GM19351 (cell line): ENCODE measurements at regions not wholly inside any gene's neighbourhood (a gene's known extent, or its start where the extent isn't known, plus 50 kb on each side); places are given as distances from the start of the nearest gene placed in this dataset.
"Not testable (repeated sequence)": the region's sequence is repeated elsewhere in the genome, so short reads cannot be mapped to it uniquely, and the experiment has no call there.

Source experiments
- ATAC-seq: cut with Tn5 transposase; IDR thresholded peaks from one replicate; pipeline ENCODE4 v1.9.1; 2021; ENCODE audit warnings: mild to moderate bottlenecking, moderate library complexity; ENCODE audit not compliant: unreplicated experiment

DNA sequence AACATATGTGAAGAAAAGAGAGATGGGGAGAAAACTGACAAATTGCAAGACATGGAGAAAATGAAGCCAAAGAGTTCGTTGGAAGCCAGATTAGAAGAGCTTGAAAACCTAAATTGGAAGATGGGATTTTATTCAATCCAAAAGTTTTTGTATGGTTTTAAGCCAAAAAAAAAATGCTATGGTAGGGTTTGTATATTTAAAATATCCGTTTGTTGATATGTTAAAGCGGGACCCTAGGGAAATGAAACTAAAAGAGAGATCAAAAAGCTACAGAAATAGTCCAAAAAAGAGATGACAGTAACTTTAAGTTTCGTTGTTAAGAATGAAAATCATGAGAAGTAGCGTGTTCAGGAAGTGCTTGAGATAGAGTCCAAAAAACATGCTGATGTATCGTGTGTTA, 617.7 kb upstream of the ADGRL2 start:
- peak; percentile 74 for ATAC-seq

DNA sequence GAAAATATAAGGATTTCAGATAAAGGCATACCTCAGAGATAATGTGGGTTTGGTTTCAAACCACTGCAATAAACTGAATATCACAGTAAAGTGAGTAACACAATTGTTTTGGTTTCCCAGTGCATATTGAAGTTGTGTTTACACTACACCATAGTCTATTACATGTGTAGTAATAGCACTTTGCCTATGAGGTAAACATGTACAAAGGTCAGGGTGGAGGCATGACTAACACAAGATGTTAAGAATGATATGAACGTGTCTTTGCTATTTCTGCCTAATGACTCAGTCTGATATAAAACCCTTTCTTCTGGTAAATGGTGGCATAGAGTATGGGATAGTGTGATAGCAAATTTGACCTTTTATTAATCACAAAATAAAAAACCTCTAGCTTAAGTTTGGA, 621.5 kb upstream of the ADGRL2 start:
- no peak for ATAC-seq

DNA sequence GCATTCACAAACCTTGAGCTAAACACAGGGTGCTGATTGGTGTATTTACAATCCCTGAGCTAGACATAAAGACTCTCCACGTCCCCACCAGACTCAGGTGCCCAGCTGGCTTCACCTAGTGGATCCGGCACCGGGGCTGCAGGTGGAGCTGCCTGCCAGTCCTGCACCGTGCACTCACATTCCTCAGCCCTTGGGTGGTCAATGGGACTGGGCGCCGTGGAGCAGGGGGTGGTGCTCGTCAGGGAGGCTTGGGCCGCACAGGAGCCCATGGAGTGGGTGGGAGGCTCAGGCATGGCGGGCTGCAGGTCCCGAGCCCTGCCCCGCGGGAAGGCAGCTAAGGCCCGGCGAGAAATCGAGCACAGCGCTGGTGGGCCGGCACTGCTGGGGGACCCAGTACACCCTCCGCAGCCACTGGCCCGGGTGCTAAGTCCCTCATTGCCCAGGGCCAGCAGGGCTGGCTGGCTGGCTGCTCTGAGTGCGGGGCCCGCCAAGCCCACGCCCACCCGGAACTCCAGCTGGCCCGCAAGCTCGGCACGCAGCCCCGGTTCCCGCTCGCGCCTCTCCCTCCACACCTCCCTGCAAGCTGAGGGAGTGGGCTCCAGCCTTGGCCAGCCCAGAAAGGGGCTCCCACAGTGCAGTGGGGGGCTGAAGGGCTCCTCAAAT, 622.2 kb upstream of the ADGRL2 start:
- ATAC-seq, result not testable (repeated sequence)

DNA sequence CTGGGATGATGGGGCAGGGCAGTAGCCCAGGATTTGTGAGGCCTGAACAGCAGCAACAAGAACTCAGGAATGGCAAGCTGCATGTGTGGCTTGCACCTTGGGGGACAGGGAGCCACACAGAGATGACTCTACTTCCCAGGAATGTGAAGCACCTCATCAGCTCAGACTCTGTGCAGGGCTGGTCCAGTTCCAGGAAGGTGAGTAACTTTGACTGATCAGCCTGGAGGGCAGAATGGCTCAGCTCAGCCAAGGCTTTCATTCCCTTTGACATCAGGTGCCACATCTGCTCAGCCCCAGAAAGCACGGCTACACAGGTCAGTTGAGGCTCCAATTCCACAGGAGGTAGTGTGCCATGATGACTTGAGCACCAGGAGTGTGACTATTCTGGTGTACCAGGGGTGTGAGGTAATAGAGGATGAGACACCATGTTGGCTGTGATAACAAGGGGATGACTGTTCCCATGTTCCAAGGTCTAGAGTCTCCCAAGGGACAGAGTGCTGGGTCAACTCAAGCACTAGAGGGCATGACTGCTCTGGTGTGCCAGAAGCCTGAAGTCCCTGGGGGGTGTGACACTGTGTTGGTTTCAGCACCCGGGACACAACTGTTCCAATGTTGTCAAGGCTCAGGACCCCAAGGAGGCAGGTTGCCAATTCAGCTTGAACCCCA, 625.8 kb upstream of the ADGRL2 start:
- ATAC-seq, result no peak

DNA sequence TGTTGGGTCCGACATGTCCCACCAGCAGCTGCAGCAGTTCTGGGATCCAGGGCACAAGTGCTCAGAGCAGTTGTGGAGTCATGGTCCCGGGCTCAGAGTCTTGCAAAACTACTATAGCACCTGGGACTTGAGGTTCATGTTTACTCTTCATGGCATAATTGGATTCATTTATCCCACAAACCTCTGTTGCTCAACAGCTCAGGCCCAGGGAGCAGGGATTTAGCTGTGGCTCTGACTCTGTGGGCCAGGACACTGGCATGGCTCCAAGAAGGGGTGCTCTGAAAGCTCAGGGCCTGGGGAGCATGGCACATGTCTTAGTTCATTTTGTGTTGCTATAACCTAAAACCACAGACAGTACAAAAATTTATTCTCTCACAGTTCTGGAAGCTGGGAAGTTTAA, 626.7 kb upstream of the ADGRL2 start:
- ATAC-seq, result no peak

DNA sequence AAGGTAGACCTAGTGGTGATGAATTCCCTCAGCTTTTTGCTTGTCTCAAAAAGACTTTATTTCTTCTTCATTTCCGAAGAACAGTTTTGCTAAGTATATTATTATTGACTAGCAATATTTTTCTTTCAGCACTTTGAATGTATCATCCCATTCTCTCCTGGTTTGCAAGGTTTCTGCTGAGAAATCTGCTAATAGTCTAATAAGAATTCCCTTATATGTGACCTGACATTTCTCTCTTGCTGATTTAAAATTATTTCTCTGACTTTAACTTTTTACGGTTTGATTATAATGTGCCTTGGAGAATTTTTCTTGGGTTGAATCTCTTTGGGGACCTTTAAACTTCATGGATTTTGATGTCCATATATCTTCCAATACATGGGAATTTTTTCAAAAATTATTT, 628.3 kb upstream of the ADGRL2 start:
- ATAC-seq, result no peak

DNA sequence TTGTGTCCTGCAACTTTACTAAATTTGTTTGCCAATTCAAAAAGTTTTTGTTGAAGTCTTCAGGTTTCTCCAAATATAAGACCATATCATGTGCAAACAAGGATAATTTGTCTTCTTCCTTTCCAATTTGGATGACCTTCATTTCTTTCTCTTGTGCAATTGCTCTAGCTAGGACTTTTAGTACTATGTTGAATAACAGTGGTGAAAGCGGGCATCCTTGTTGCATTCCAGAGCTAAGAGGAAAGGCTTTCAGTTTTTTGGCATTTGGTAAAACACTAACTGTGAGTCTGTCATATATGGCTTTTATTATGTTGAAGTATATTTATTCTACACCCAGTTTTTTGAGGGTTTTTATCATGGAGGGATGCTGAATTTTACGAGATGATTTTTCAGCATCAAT, 630.0 kb upstream of the ADGRL2 start:
- ATAC-seq, result no peak

DNA sequence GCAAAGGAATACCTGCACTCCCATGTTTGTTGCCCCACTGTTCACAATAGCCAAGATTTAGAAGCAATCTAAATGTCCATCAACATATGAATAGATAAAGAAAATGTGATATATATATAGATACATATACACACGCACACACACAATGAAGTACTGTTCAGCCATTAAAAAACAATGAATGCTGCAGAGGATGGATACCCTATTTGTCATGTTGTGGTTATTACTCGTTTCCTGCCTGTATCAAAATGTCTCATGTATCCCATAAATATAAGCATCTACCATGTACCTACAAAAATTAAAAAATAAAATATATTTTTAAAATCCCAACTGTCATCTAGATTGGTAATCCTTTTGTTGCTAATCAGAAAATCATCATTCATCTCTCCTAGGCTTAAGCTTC, 634.8 kb upstream of the ADGRL2 start:
- ATAC-seq, result no peak

DNA sequence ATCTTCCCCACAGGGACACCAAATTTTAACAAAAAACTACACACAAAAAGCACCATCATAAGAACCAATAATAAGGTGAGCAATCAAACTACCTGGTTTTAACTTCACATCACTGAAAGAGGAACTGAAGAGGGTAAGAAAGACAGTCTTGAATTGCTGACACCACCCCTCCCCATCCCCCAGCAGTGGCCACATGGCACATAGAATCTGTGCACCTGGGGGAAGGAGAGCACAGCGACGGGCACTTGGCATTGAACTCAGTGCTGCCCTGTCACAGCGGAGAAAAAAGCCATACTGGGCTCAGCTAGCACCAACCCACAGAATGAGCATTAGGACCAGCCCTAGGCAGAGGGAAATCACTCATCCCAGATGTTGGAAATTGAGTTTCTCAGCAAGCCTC, 640.0 kb upstream of the ADGRL2 start:
- no peak for ATAC-seq

DNA sequence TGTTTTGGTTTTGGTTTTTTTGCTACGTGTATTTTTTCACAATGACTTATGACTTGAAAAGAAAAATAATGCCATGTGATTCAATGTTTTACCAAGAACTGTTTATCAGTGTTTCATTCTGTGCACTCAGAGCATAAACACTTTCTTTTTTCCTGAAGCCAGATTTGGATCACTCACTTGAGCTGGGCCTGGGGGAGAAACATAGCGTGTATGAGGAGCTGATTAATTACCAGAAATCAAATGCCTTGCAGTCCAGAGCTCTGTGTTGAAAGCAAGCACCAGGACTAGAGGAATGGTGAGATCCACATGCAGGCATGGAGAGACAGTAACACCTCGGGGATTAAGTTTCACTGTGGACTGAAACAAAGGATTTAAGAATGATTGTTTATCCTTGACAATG, 642.1 kb upstream of the ADGRL2 start:
- ATAC-seq, result no peak

DNA sequence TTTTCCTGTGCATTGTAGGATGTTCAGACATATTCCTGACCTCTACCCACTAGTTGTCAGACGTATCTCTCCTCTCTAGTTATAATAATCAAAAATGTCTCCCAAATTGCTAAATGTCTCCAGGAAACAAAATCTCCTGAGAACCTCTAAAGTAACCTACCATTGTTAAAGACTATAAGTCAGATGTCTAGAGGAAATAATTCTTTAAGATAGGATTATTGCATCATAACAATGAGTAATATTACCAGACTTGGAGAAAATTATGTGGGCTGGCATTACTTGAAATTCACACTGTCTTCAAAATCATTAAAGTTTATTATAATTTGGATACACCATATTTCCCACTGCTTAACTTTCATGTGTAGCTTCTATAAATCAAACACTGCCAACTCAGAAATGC, 643.0 kb upstream of the ADGRL2 start:
- ATAC-seq, result no peak

DNA sequence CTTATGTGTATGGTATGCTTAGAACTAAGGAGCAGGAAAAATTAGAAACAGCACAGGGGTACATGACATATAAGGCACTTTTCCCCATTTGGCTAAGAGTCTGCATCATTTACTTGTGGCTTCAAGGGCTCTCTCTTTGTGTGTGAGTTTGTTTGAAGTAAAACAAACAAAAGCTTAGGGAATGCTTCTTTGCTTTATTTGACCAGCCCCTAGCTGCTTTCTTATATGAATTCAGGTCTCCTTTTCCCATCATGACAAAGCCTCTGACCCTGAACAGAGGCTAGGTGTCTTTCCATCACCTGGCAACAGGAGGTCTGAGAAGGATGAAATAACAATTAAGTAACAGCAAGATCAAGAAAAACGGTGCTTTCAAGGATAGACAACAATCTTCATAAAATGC, 643.8 kb upstream of the ADGRL2 start:
- ATAC-seq, result no peak

DNA sequence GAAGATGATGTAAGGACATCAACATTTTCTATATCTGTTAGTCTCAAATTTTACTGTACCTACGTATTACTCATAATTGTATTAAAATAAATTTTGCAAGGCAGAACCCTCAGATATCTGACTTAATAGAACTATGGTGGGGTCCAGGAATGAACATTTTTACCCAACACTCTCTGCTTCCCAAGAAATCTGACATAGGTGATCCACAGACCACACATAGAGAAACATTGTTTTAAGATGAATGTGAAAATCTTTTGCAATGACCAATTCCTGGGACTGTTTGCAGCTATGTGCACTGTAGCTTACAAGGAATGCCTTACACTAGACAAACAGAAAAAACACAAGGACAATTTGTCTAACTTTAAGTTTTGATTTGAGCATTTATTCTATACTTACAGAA, 645.6 kb upstream of the ADGRL2 start:
- no peak for ATAC-seq

DNA sequence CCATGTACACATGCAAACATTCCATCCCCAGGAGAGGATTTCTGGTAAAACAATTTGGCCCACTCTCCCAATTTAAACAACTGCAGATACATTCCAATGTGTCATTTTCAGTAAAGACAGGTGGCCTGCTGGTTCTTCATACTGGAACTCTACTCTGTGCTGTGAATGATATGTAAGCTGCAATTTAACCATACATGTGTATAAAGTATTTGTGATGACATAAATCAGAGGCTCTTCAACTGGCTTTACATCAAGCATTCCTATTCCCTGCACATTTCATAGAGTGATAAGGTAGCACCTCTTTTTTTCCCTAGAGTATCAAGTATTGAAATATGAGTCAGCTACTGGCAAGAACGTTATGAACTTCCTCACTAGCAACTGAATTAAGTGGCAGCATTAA, 649.5 kb upstream of the ADGRL2 start:
- ATAC-seq, result no peak

DNA sequence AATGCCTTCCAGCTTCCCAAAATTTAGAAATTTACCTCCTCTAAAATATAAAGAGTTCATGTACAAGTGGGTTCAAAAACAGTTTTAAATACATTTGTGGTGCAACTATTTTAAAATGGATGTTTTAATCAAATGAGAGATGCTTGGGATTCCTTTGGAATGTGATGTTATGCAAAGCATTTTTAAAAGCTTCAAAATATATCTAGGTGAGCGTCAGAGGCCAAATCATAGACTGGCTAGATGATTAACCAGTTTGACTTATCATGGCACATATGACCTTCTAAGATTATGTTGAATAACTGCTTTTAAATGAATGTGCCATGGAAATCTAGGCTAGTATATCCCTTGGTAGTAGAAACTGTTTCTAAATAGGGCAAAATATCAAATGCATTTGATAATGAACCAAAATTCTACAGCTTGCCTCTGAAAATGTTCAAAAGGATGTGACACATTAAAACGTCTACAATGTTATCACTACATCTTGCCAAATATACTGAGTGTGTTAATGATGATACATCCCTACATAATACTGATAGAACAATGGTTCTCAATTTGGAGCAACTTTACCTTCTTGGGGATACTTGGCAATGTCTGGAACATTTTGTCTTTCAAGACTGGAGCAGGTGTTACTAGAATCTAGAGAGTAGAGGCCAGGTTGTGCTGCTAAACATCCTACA, 650.9 kb upstream of the ADGRL2 start:
- ATAC-seq, result no peak

DNA sequence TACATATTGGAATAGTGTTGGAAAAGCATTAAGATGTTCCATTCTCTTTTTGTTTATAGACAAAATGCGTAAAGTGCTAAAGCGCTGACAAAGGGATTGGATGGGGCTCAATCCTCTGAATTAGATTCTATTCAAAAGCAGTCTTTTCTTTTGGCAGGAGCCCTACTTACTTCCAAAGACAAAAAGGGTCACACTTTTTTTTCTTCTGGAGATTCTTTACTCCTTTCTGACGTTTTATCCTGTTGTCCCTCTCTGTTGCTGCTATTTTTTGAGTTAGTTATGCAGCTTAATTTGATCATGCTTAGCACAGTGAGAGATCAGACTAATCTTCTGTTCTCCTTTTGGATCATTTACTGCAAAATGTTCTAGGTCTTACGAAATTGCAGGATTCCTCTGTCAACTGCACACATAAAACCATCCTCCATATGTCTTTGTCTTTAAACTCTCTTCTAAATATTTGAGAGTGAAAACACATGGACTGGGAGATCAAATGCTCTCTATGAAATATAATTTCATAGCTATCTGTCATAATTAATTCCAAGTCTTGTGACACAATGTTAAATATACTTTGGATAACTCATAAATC, 656.4 kb upstream of the ADGRL2 start:
- no peak for ATAC-seq

DNA sequence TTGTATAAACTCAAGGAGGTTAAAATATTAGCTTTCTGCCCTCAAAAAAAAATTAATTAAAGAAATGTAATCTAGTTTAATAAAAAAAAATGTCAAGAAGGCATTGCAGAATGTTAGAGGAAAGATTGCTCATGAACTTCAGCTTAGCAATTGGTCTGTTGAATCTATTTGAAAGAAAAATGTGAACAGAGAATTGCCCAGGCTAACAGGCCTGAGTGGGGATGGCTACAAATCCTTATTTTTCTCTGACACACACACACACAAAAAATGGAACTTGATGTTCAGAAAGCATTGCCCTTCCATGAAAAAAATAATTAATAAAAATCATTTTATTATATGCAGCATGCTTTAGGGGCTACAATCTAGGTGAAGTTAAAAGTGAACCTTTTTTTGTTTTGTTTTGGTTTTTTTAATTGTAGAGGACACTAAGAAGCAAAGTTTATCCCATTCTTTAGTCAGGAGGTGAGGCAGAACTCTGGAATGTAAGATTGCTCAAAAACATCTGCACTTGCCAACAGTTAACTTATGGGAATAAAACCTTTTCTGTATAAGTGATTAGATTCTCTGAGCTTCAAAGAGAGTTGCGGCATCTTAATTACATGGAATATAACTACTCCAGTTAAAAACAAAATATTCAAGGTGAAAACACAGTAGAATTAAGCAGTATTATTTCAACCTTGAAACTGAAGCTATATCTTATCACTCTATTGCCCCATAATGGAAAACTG, 658.5 kb upstream of the ADGRL2 start:
- ATAC-seq, result no peak

DNA sequence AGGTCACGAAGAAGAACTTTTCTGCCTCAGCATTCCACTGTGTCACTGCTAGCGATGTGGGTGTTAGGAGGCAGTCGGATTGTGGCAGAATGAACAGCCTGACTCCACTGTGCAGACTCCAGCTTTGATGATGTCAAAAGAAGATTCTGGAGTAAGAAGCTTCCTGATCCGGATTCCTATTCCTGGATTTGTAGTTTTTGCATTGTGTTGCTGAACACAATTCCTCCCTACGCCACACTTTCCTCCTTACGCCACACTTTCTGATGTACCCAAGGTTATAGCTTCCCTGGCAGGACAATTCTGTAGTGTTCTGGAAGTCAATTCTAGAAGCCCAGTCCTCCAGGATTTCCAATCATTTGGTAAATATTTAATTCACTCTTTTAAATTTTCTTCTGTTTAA, 665.2 kb upstream of the ADGRL2 start:
- ATAC-seq, result no peak

DNA sequence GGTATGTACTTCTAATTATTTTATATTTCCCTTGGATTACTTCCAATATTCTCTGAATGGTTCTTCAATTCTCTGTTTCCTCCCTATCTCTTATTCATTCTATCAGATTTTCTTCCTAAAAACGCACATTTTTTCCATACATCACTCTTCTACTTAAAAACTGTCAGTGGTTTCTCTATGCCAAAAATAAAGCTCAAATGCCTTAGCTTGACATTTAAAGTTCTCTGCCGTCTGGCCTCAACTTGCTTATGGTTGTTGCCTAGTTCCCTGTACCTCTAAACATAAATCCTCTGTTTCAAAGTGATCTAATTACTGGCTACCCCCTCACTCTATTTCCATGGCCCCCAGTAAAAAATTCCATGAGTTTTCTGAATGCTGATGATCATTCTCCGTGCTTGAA, 671.0 kb upstream of the ADGRL2 start:
- no peak for ATAC-seq

DNA sequence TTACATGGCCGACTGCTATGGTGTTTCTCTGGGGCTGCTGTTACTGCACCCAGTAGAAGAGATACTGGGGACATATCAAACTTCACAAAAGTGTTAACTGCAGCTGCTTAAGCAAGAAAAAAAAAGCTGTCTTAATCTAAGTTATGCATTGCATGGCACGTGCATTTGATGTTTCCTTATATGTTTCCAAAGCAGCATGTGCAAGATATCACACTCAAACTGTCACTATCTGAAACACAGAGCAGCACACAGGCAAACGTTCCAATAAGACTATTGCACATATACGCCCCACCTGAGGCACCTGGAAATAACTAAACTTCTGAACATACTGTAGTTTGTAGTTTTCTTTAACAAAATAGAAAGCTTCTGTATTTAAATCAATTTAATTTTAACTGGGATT, 671.4 kb upstream of the ADGRL2 start:
- ATAC-seq, result no peak

DNA sequence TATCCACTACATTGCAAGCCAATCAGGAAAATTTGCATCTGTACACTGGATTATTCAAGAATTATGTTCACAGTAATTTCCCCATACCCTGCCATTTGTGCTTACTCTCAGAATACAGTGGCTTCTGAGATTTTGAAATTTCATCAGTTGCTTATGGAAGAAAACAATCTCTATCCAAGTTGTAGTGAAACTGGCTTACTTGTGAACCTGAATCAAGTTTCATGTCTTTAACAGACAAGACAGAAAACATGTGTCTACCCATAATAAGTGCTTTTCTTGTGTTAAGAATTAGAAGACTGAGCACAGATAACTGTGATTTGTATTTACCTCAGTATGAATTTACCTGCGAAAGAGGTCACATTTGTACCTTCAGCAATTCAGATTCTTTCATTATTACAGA, 672.7 kb upstream of the ADGRL2 start:
- ATAC-seq, result no peak
